HL-60 (cell line): ENCODE measurements at regions not wholly inside any gene's neighbourhood (a gene's known extent, or its start where the extent isn't known, plus 50 kb on each side); places are given as distances from the start of the nearest gene placed in this dataset.

Experiments
- POLR2AphosphoS5 ChIP-seq: IDR thresholded peaks from 2 replicates; pipeline ENCODE4 v1.6.1; 2012; ENCODE audit warnings: low read depth
- TF ChIP-seq, protein P1 (sequence below): IDR thresholded peaks from one replicate; pipeline ENCODE4 v1.5.1; 2011; ENCODE audit warnings: low read length, control low read depth, inconsistent platforms; ENCODE audit not compliant: insufficient read depth

DNA sequence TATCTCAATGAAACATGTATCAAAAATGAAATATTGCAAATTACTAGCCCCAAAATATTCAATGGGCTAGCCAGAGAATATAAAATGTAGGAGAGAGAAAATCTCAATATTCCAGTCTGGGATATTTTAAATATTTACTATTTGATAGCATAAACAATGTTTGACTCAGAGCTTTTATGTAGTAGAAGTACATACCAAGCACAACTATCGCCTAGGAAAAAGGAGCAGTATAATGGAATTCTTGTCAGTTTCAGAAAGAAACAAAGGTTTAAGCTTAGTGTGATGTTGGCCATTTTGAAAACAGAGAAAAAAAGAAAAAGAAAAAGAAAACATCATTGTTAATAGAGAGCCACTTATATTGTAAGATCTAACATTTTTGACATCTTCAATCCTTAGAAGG is 1961.9 kb upstream of the CELF4 start:
- TF ChIP-seq, protein P1, sequence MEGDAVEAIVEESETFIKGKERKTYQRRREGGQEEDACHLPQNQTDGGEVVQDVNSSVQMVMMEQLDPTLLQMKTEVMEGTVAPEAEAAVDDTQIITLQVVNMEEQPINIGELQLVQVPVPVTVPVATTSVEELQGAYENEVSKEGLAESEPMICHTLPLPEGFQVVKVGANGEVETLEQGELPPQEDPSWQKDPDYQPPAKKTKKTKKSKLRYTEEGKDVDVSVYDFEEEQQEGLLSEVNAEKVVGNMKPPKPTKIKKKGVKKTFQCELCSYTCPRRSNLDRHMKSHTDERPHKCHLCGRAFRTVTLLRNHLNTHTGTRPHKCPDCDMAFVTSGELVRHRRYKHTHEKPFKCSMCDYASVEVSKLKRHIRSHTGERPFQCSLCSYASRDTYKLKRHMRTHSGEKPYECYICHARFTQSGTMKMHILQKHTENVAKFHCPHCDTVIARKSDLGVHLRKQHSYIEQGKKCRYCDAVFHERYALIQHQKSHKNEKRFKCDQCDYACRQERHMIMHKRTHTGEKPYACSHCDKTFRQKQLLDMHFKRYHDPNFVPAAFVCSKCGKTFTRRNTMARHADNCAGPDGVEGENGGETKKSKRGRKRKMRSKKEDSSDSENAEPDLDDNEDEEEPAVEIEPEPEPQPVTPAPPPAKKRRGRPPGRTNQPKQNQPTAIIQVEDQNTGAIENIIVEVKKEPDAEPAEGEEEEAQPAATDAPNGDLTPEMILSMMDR = no peak
- TF ChIP-seq POLR2AphosphoS5 = no peak
